Neural progenitor cell (in vitro differentiated cells): ENCODE measurements at regions not wholly inside any gene's neighbourhood (a gene's known extent, or its start where the extent isn't known, plus 50 kb on each side); places are given as distances from the start of the nearest gene placed in this dataset.

ENCODE experiments used
- CTCF ChIP-seq: fragments of 200-600 bp; sonication (generic); IDR thresholded peaks from 2 replicates; pipeline ENCODE4 v1.5.1; 2017; ENCODE audit warnings: antibody characterized with exemption, mild to moderate bottlenecking
- EZH2 ChIP-seq: fragments of 200-600 bp; sonication (generic); IDR thresholded peaks from 2 replicates; pipeline ENCODE4 v1.6.1; 2017; ENCODE audit warnings: antibody characterized with exemption, mild to moderate bottlenecking, moderate library complexity

- TF ChIP-seq CTCF (no peak), EZH2 (no peak)
Measured at GRCh38 chr2:226511311-226511710, 288.3 kb downstream of the IRS1 start.
